ENCODE measurements at regions not wholly inside any gene's neighbourhood (a gene's known extent, or its start where the extent isn't known, plus 50 kb on each side); places are given as distances from the start of the nearest gene placed in this dataset.
"Not testable (repeated sequence)": the region's sequence is repeated elsewhere in the genome, so short reads cannot be mapped to it uniquely, and the experiment has no call there.

DNA sequence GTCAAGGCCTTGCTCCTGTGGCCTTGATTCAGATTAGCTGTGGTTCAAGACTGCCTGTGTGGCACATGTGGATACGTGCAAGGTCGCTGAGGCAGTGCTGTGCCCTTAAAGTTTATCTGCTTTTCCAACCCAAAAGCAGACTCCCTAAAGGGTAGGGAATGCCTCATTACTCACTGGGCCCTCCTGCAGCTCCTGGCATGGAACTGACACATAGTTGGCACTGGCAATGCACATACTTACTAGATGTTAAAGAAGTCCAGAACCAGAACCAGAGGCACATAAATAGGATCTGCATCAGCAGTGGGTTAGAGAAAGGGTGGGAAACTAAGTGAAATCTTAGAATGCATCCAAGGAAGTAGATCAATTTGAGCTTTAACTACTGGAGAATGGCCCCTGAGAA lies 90.6 kb upstream of the MLN start:
- H3K4me3 Mint-ChIP-seq, result no peak overlapping the region
- no peaks in the 10 kb centered on the region for H3K36me3 Mint-ChIP-seq (ENCODE audit: low read depth)
- no peak for DNase-seq
- POLR2A ChIA-PET, result interaction anchor here (0.8 to 2.9 kb wide), 3 partner anchors 10 to 38 kb away, joined by 4 to 19 read pairs (median 6); no protein-coding TSS in a partner anchor
- H3K9me3 Mint-ChIP-seq, result no peaks in the 10 kb centered on the region
- H3K27me3 Mint-ChIP-seq, result peaks cover 20% of the 10 kb centered on the region
- no peak overlapping the region for H3K27ac Mint-ChIP-seq
- peaks cover 42% of the 10 kb centered on the region for H3K4me1 Mint-ChIP-seq
- CTCF ChIA-PET, result no interaction called here

DNA sequence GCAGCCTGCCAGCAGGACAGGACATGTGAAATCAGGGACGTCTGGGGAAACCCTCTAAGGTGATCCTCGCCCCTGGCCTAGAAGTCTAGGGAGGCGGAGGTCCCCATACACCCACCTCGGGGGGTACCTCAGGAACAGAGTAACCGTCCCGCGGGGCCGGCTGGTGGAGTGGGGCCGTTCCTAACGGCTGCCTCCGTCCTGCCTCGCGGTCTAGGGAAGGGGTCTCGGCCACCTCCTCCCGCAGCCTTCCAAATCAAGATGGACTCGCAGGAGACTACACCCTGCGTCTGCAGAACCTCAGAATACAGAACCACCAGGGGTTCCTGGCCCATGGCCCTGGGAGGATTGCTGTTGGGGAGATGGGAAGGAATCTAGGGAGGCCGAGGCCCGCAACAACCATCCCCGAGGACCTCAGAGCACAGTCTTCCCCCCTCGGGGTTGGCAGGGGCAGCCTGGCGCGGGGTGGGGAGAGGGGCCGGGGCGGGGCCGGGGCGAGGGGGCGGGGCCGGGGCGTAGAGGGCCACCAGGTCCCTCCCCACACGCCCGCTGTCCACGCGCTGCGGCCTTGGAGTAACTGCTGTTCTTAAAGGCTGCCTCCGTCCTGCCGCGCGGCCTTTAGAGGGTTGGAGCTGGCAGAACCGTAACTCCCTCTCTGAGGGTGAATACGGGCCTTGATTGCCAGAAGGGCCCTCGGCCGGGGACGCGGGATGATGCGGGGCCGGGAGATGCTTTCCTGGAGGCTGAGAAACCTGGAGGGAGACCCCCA lies 89.0 kb upstream of the MLN start:
- POLR2A ChIA-PET, result no interaction called here
- DNase-seq, result no peak
- H3K9me3 Mint-ChIP-seq, result no peaks in the 10 kb centered on the region
- CTCF ChIA-PET, result no interaction called here
- peaks cover 42% of the 10 kb centered on the region for H3K4me1 Mint-ChIP-seq
- no peak overlapping the region for H3K27ac Mint-ChIP-seq
- no peaks in the 10 kb centered on the region for H3K36me3 Mint-ChIP-seq (ENCODE audit: low read depth)
- H3K4me3 Mint-ChIP-seq, result no peak overlapping the region
- H3K27me3 Mint-ChIP-seq, result peaks cover 28% of the 10 kb centered on the region

DNA sequence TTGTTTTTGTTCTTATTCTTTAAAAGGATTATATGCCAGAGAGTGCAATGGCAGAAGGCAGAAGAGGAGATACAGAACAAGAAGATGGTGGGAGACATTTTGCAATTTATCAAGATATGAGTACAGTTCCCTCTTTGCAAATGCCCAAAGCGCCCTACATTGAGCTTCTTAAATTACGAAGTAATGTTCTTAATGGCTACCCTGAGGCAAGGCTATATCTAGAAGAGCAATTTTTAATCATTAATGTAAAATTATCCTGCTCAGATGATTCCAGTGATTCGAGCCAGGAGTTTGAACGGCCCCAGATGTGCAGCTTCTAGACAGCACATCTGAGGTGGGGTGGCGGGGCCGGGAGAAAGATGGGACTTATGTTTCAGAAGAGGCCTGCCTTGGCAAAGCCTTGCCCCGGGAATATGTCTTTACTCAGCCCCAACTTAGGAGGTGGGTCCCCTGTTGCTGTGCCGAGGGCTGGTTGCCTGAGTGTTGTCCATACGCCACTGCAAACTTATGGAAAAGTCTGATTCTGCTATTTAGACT lies 84.9 kb upstream of the MLN start:
- Mint-ChIP-seq H3K4me1 (peaks cover 19% of the 10 kb centered on the region), H3K4me3 (no peak overlapping the region), H3K9me3 (peaks cover 5% of the 10 kb centered on the region), H3K27me3 (peaks cover 46% of the 10 kb centered on the region), H3K36me3 (ENCODE audit: low read depth) (peaks cover 2% of the 10 kb centered on the region), H3K27ac (no peak overlapping the region)
- CTCF ChIA-PET, result interaction anchor here (1.5 kb wide), 1 partner anchor 117 kb away, joined by 3 read pairs; no protein-coding TSS in a partner anchor
- POLR2A ChIA-PET, result no interaction called here
- DNase-seq, result no peak

DNA sequence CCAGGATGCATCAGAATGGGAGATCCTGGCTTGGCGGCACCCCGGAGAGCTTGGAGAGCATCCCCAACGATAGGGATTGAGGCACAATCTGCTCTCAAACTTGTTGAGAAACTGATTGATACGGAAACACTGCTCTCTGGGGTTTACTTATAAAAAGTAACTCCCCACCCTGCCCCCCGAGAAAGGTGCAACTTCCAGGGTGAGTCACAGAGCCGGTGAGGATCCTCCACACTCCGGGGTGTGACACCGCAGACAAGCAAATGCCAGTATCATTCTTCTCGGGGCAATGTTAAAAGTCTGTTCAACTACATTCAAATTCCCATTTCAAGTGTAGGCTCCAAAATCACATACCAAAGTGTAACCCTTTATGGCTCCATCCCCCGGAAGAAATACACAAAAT lies 84.4 kb upstream of the MLN start:
- no peak for DNase-seq
- Mint-ChIP-seq H3K27ac (no peak overlapping the region), H3K9me3 (peaks cover 5% of the 10 kb centered on the region), H3K27me3 (peaks cover 48% of the 10 kb centered on the region), H3K4me3 (no peak overlapping the region), H3K36me3 (ENCODE audit: low read depth) (peaks cover 2% of the 10 kb centered on the region), H3K4me1 (peaks cover 17% of the 10 kb centered on the region)
- POLR2A ChIA-PET, result no interaction called here
- CTCF ChIA-PET, result interaction anchor here (1.5 kb wide), 1 partner anchor 117 kb away, joined by 3 read pairs; no protein-coding TSS in a partner anchor

DNA sequence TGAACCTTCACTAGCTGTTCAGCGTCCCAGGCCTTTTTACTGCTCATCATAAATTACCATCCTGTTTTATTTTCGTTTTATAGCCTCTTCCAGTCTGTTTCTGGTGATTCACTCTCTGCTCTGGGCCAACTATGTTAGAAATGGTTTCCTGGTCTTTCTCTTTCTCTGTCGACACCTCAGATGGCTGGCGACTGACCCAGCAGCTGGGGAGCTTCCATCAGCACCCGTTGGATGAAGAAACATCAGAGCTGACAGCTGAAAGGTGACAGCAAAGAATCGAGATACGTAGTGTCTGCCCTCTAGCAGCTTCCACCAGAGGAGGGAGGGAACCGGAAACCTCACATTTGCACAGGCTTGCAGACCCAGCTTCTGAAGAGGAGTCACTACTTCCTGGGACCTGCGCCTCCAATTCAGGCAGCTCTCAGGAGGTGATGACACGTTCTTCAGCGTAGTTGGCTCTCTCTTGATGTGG lies 82.9 kb upstream of the MLN start:
- Mint-ChIP-seq H3K27me3 (peaks cover 45% of the 10 kb centered on the region), H3K4me1 (peaks cover 17% of the 10 kb centered on the region), H3K4me3 (no peak overlapping the region), H3K36me3 (ENCODE audit: low read depth) (peaks cover 2% of the 10 kb centered on the region), H3K9me3 (peaks cover 5% of the 10 kb centered on the region), H3K27ac (peak overlapping the region; percentile 63)
- ChIA-PET CTCF (no interaction called here), POLR2A (interaction anchor here (0.9 to 1.4 kb wide), 3 partner anchors 17 to 31 kb away, joined by 3 read pairs; no protein-coding TSS in a partner anchor)
- peak; percentile 40 for DNase-seq

DNA sequence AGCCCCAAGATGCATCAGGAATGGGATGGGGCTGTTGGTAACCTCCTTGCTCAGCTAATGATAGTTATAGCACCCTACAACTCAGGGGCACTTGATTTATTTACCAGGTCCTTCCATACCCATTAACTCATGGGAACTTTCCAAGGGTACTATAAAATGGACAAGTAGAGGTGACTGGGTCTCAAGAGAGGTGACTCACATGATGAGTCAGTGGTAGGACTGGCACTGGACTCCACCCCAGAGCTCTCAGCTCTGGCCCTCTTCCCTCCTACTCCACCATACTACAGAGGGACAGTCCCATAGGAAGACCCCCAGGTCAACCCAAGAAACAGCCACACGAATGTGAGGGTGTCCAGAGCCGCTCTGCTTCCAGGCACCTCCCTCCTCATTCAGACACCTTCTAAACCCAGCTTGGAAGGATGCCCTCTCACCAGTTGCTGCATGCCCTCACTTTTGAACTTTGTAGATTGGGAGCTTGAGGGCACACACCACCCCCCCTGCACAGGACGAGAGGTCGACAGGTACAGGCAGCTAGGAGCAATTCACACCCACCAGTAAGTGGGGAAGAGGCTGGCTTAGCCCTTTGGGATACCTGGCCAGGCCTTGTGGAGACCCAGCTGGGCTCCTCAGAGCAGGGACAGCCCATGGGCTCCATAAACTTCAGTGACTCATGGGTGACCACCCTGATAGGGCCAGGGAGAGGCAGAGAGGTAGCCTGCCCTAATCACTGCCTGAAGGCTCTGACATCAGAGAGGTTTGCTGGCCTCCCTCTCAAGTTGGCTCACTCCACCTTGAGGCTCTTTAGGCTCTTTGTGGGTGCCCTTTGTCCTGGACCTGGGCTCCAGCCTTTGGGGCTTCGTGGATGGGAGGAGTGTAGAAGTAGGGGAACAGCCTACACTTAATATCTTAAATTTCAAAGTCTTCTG lies 81.6 kb upstream of the MLN start:
- Mint-ChIP-seq H3K27ac (no peak overlapping the region), H3K36me3 (ENCODE audit: low read depth) (peaks cover 2% of the 10 kb centered on the region), H3K4me1 (peaks cover 17% of the 10 kb centered on the region), H3K27me3 (peaks cover 43% of the 10 kb centered on the region), H3K9me3 (peaks cover 5% of the 10 kb centered on the region), H3K4me3 (no peak overlapping the region)
- ChIA-PET CTCF (no interaction called here), POLR2A (interaction anchor here (0.9 kb wide), 1 partner anchor 10 kb away, joined by 3 read pairs; no protein-coding TSS in a partner anchor)
- no peak for DNase-seq

DNA sequence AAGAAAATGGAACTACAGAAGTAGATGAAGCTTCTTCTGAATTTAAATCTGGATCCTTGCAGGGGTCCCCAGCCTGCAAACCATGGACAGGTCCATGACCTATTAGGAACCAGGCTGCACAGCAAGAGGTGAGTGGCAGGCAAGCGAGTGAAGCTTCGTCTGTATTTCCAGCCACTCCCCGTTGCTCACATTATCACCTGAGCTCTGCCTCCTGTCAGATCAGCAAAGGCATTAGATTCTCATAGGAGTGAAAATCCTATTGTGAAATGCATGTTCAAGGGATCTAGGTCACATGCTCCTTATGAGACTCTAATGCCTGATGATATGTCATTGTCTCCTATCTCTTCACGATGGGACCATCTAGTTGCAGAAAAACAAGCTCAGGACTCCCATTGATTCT lies 79.8 kb upstream of the MLN start:
- POLR2A ChIA-PET; DNase-seq; H3K36me3 Mint-ChIP-seq (ENCODE audit: low read depth); H3K9me3 Mint-ChIP-seq; H3K27ac Mint-ChIP-seq; H3K4me3 Mint-ChIP-seq: not testable (repeated sequence)
- peaks cover 43% of the 10 kb centered on the region for H3K27me3 Mint-ChIP-seq
- CTCF ChIA-PET, result interaction anchor here (1.7 kb wide), 1 partner anchor 22 kb away, joined by 4 read pairs; no protein-coding TSS in a partner anchor
- peaks cover 17% of the 10 kb centered on the region for H3K4me1 Mint-ChIP-seq

DNA sequence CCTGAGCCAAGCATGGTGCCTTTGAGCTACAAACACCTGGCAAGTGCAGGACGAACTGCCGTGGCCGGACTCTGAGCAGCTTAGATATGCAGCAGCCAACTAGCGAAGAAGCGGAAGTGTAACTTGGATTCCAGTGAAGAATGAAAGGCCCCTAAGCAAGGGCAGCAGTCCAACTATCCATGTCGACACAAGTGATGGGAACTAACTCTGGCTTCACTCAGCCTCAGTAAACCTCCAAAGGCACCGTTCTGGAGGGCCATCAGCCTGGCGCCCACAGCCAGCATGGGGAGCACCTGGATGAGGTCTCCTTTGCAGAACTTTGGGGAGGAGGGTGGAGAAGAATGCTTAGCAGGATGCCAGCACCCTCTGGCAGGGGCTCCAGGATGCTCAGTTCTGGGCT lies 78.4 kb upstream of the MLN start:
- peaks cover 9% of the 10 kb centered on the region for H3K4me1 Mint-ChIP-seq
- H3K9me3 Mint-ChIP-seq, result peaks cover 5% of the 10 kb centered on the region
- ChIA-PET POLR2A (no interaction called here), CTCF (interaction anchor here (0.9 kb wide), 1 partner anchor 21 kb away, joined by 3 read pairs; no protein-coding TSS in a partner anchor)
- peaks cover 33% of the 10 kb centered on the region for H3K27me3 Mint-ChIP-seq
- H3K4me3 Mint-ChIP-seq, result no peak overlapping the region
- H3K36me3 Mint-ChIP-seq (ENCODE audit: low read depth), result peaks cover 2% of the 10 kb centered on the region
- no peak overlapping the region for H3K27ac Mint-ChIP-seq
- no peak for DNase-seq

DNA sequence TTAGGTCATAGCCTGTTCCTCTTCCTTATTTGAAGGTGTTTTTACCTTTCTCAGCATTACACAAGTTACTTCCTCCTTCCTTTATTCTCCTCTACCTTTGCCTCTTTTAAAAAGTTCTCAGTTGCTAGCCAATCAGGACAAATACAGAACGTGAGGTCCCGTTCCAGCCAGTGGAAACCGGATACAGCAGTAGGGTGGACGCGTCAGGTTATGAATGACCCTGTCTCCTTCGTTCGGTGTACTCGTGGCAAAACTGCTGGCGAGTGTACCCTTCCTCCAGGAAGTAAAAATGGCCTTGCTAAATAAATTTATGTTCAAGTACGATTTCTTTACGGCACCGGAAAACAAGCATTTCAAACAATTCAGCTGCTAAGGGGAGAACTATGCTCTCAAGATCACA lies 77.0 kb upstream of the MLN start:
- CTCF ChIA-PET, result no interaction called here
- H3K27me3 Mint-ChIP-seq, result peaks cover 33% of the 10 kb centered on the region

DNA sequence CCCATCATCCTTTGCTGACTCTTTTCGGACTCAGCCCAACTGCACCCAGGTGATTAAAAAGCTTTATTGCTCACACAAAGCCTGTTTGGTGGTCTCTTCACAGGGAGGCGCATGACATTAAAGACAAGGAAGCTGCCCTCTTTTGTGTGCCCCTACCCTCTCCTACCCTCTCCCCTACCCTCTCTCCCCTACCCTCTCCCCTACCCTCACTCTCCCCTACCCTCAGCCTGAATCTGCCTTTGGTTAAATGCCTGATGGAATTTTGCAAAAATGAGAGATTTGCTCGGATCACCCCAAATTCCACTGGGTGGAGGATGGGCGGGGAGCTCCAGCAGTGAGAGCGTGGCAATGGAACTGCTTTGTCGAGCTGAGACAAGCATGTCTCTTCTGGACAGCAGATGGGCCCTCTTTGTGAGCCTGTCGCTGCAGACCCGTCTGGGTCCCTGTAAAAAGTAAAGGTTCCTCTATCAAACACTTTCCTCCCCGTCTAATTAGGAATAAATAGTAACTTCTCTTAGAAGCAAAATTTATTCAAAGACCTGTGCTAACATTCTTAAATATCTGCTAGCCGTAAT lies 76.4 kb upstream of the MLN start:
- H3K4me3 Mint-ChIP-seq, result no peak overlapping the region

More for the DNA sequence above, 77.0 kb upstream of the MLN start:
- Mint-ChIP-seq H3K9me3 (no peaks in the 10 kb centered on the region), H3K4me3 (no peak overlapping the region), H3K4me1 (no peaks in the 10 kb centered on the region), H3K27ac (no peak overlapping the region), H3K36me3 (ENCODE audit: low read depth) (no peaks in the 10 kb centered on the region)
- POLR2A ChIA-PET, result no interaction called here
- DNase-seq, result no peak

DNA sequence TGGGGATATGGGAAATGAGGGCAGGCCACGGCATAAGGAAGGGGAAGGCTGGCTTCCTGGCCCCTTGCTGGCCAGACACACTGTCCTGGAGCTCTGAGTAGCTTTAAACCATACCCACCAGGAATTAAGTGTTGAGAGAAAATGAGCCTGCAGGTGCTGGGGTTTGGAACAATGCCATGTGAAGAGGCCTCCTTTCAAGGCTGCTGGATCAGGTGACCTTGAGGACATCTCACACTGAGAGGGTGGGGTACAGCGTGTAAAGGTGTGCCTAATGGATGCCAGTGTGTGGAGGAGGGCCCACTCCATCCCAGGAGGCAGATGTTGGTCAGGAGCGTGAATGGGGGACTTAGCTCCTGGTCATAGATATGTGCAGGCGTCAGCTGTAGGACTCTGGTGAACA lies 74.8 kb upstream of the MLN start:
- H3K9me3 Mint-ChIP-seq, result no peaks in the 10 kb centered on the region
- no peaks in the 10 kb centered on the region for H3K4me1 Mint-ChIP-seq
- H3K36me3 Mint-ChIP-seq (ENCODE audit: low read depth), result no peaks in the 10 kb centered on the region
- H3K27ac Mint-ChIP-seq, result no peak overlapping the region
- ChIA-PET CTCF (no interaction called here), POLR2A (interaction anchor here (0.9 to 1.4 kb wide), 3 partner anchors 11 to 27 kb away, joined by 3 to 5 read pairs (median 3); no protein-coding TSS in a partner anchor)
- peaks cover 36% of the 10 kb centered on the region for H3K27me3 Mint-ChIP-seq
- no peak overlapping the region for H3K4me3 Mint-ChIP-seq
- DNase-seq, result no peak

More for the DNA sequence above, 76.4 kb upstream of the MLN start:
- ChIA-PET CTCF (no interaction called here), POLR2A (no interaction called here)
- Mint-ChIP-seq H3K27me3 (peaks cover 33% of the 10 kb centered on the region), H3K4me1 (no peaks in the 10 kb centered on the region), H3K27ac (no peak overlapping the region), H3K9me3 (no peaks in the 10 kb centered on the region), H3K36me3 (ENCODE audit: low read depth) (no peaks in the 10 kb centered on the region)
- DNase-seq, result no peak

DNA sequence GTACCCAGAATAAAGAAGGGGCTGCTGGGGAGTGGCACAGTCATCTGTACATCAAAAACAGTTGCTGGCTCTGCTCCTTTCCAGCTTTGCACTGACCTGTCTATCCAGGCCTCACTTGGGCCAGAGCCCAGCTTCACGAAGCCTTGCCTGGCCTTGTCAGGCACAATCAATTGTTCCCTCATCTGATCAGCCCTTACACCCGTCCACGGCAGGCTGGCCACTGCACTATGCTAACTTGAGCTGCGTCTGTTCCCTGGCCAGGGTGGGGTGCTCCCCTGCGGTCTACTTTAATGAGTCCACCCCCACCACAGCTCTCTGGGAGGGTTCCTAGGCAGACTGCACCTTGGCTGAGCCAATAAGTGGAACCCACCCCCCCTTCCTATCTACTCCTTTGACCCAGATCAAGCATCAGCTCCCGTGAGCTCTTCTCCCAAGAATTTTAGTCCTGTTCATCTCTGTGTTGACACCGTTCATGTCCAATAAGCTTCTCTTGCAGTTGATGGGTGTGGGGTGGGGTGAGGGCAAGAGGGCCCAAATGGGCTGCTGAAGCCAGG lies 74.3 kb upstream of the MLN start:
- H3K27ac Mint-ChIP-seq, result no peak overlapping the region
- no peaks in the 10 kb centered on the region for H3K4me1 Mint-ChIP-seq
- DNase-seq, result no peak
- POLR2A ChIA-PET, result interaction anchor here (0.9 to 2.1 kb wide), 4 partner anchors 11 to 27 kb away, joined by 3 to 5 read pairs (median 4); no protein-coding TSS in a partner anchor
- no peak overlapping the region for H3K4me3 Mint-ChIP-seq
- CTCF ChIA-PET, result interaction anchor here (0.9 kb wide), 1 partner anchor 149 kb away, joined by 3 read pairs; no protein-coding TSS in a partner anchor
- H3K9me3 Mint-ChIP-seq, result no peaks in the 10 kb centered on the region
- H3K27me3 Mint-ChIP-seq, result peaks cover 33% of the 10 kb centered on the region
- no peaks in the 10 kb centered on the region for H3K36me3 Mint-ChIP-seq (ENCODE audit: low read depth)
